Activated CD8-positive, alpha-beta memory T cell treated with anti-CD3 and anti-CD28 coated beads, Interleukin-2, amount 50 U/mL, for 48 hours (primary cell): ENCODE measurements at regions not wholly inside any gene's neighbourhood (a gene's known extent, or its start where the extent isn't known, plus 50 kb on each side); places are given as distances from the start of the nearest gene placed in this dataset.
"Not testable (repeated sequence)": the region's sequence is repeated elsewhere in the genome, so short reads cannot be mapped to it uniquely, and the experiment has no call there.

Experiments used
- DNase-seq: peaks from one replicate; pipeline ENCODE4 v3.0.0-alpha.2; 2020

GRCh38 chrX:16320765-16321355 is 153.6 kb downstream of the MAGEB17 start:
- DNase-seq: no peak

GRCh38 chrX:16333453-16333852 is 166.2 kb downstream of the MAGEB17 start:
- DNase-seq: no peak

- no peak for DNase-seq
Observed at GRCh38 chrX:16335181-16335580, 167.9 kb downstream of the MAGEB17 start.

- DNase-seq: no peak
Observed at GRCh38 chrX:16347968-16348670, 180.8 kb downstream of the MAGEB17 start.

GRCh38 chrX:16357902-16358301 is 190.6 kb downstream of the MAGEB17 start:
- DNase-seq: no peak

- DNase-seq: not testable (repeated sequence)
Observed at GRCh38 chrX:16360056-16360455, 192.8 kb downstream of the MAGEB17 start.

GRCh38 chrX:16368696-16369095 is 201.4 kb downstream of the MAGEB17 start:
- DNase-seq: no peak

- no peak for DNase-seq
Observed at GRCh38 chrX:16376056-16376455, 208.8 kb downstream of the MAGEB17 start.

GRCh38 chrX:16386126-16386525 is 218.8 kb downstream of the MAGEB17 start:
- DNase-seq: no peak

- no peak for DNase-seq
Observed at GRCh38 chrX:16392597-16392996, 225.3 kb downstream of the MAGEB17 start.

- DNase-seq: no peak
Observed at GRCh38 chrX:16394290-16394689, 227.0 kb downstream of the MAGEB17 start.

GRCh38 chrX:16403808-16404207 is 236.5 kb downstream of the MAGEB17 start:
- no peak for DNase-seq

- DNase-seq: no peak
Observed at GRCh38 chrX:16416588-16416987, 233.4 kb upstream of the S100G start.

GRCh38 chrX:16418650-16419049 is 231.3 kb upstream of the S100G start:
- DNase-seq: no peak

- DNase-seq: no peak
Observed at GRCh38 chrX:16427668-16428067, 222.3 kb upstream of the S100G start.

GRCh38 chrX:16429406-16429805 is 220.6 kb upstream of the S100G start:
- no peak for DNase-seq

GRCh38 chrX:16431266-16431665 is 218.7 kb upstream of the S100G start:
- no peak for DNase-seq

GRCh38 chrX:16433021-16433420 is 216.9 kb upstream of the S100G start:
- no peak for DNase-seq

- DNase-seq: no peak
Observed at GRCh38 chrX:16435399-16435986, 214.5 kb upstream of the S100G start.

- peak; percentile 80 for DNase-seq
Observed at GRCh38 chrX:16436348-16437188, 213.4 kb upstream of the S100G start.

GRCh38 chrX:16440446-16440845 is 209.5 kb upstream of the S100G start:
- DNase-seq: no peak

- no peak for DNase-seq
Observed at GRCh38 chrX:16444353-16444752, 205.6 kb upstream of the S100G start.

GRCh38 chrX:16445166-16445752 is 204.7 kb upstream of the S100G start:
- DNase-seq: peak; percentile 48
